SU-DHL-6 (cell line): ENCODE measurements at regions not wholly inside any gene's neighbourhood (a gene's known extent, or its start where the extent isn't known, plus 50 kb on each side); places are given as distances from the start of the nearest gene placed in this dataset.

Source experiments
- EZH2phosphoT487 ChIP-seq: fragments of 200-600 bp; sonication (generic), shearing (Covaris generic); conservative IDR thresholded peaks from 2 replicates; pipeline ENCODE4 v1.6.1; 2018; ENCODE audit warnings: mild to moderate bottlenecking, antibody characterized with exemption, low read length, moderate library complexity, mixed read lengths
- TF ChIP-seq, protein P1 (sequence below): fragments of 200-600 bp; sonication (generic); IDR thresholded peaks from one replicate; pipeline ENCODE4 v1.5.1; 2017; ENCODE audit warnings: antibody characterized with exemption, mild to moderate bottlenecking, low read length, moderate library complexity; ENCODE audit not compliant: insufficient read depth, poor library complexity, severe bottlenecking

DNA sequence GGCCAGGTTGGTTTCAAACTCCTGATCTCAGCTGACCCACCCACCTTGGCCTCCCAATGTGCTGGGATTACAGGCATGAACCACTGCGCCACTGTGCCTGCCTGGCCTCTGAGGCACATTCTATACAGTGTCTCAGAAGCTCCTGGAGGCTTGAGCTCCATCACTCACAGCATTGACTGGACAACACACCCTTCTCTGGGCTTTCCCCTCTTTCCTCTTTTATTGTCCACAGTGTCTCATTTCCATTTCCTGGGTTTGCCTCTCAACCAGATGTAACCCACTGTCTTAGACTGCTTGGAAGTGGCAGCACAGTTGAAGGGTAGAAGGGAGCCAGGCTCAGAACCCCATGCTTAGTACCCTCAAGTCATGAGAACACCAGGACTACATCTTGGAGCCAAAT lies 208.1 kb downstream of the MTX2 start:
- TF ChIP-seq EZH2phosphoT487 = no peak
- TF ChIP-seq, protein P1, sequence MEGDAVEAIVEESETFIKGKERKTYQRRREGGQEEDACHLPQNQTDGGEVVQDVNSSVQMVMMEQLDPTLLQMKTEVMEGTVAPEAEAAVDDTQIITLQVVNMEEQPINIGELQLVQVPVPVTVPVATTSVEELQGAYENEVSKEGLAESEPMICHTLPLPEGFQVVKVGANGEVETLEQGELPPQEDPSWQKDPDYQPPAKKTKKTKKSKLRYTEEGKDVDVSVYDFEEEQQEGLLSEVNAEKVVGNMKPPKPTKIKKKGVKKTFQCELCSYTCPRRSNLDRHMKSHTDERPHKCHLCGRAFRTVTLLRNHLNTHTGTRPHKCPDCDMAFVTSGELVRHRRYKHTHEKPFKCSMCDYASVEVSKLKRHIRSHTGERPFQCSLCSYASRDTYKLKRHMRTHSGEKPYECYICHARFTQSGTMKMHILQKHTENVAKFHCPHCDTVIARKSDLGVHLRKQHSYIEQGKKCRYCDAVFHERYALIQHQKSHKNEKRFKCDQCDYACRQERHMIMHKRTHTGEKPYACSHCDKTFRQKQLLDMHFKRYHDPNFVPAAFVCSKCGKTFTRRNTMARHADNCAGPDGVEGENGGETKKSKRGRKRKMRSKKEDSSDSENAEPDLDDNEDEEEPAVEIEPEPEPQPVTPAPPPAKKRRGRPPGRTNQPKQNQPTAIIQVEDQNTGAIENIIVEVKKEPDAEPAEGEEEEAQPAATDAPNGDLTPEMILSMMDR = no peak
